GM04503 (cell line): ENCODE measurements at regions not wholly inside any gene's neighbourhood (a gene's known extent, or its start where the extent isn't known, plus 50 kb on each side); places are given as distances from the start of the nearest gene placed in this dataset.

Experiments used
- DNase-seq: peaks from one replicate; pipeline ENCODE4 v3.0.0-alpha.2; 2012; ENCODE audit warnings: low read depth

- DNase-seq: no peak
These were observed 50.8 kb upstream of the PDZD8 start for GRCh38 chr10:117425974-117426566.

GRCh38 chr10:117424883-117425649 is 49.8 kb upstream of the PDZD8 start:
- no peak for DNase-seq
